C4-2B (cell line): ENCODE measurements at regions not wholly inside any gene's neighbourhood (a gene's known extent, or its start where the extent isn't known, plus 50 kb on each side); places are given as distances from the start of the nearest gene placed in this dataset.

Source experiments
- ZFX ChIP-seq: fragments of 450-650 bp; IDR thresholded peaks from 2 replicates; pipeline ENCODE4 v1.6.1; 2017
- TF ChIP-seq, protein P1 (sequence below): fragments of 450-650 bp; conservative IDR thresholded peaks from 2 replicates; pipeline ENCODE4 v1.5.1; 2017; ENCODE audit warnings: mild to moderate bottlenecking

DNA sequence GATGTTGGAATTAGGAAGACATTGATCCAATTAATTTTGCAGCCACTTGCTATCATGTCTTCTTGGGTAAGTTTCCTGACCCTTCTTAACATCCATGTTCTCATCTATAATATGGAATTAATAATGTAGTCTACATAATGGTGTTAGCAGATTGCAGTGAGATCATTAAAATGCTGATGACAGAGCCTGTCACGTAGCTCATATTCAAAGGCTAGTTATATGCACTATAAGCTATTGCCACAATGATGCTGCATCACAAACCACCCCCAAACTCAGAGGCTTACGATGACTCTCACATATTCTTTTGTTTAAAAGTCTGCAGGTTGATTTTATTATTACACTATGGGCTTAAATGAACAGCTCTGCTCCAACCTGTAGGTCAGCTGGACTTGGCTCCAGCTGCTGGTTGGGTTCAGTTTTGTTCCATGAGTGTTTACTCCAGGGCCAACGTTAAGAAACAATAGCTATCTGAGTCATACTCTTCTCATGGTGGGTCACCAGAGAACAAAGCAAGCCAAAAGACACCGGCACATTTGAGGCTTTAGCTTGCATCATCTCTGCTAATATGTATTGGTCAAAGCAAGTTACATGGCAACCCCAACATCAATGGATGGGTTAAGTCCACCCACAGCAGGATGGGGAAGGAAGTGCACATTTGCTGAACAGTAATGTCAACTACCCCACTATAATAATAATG is 250.0 kb upstream of the SLCO3A1 start:
- TF ChIP-seq, protein P1, sequence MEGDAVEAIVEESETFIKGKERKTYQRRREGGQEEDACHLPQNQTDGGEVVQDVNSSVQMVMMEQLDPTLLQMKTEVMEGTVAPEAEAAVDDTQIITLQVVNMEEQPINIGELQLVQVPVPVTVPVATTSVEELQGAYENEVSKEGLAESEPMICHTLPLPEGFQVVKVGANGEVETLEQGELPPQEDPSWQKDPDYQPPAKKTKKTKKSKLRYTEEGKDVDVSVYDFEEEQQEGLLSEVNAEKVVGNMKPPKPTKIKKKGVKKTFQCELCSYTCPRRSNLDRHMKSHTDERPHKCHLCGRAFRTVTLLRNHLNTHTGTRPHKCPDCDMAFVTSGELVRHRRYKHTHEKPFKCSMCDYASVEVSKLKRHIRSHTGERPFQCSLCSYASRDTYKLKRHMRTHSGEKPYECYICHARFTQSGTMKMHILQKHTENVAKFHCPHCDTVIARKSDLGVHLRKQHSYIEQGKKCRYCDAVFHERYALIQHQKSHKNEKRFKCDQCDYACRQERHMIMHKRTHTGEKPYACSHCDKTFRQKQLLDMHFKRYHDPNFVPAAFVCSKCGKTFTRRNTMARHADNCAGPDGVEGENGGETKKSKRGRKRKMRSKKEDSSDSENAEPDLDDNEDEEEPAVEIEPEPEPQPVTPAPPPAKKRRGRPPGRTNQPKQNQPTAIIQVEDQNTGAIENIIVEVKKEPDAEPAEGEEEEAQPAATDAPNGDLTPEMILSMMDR = no peak
- no peak for TF ChIP-seq ZFX
